HG02623 (cell line): ENCODE measurements at regions not wholly inside any gene's neighbourhood (a gene's known extent, or its start where the extent isn't known, plus 50 kb on each side); places are given as distances from the start of the nearest gene placed in this dataset.
"Not testable (repeated sequence)": the region's sequence is repeated elsewhere in the genome, so short reads cannot be mapped to it uniquely, and the experiment has no call there.

Experiments used
- ATAC-seq: cut with Tn5 transposase; IDR thresholded peaks from one replicate; pipeline ENCODE4 v1.9.1; 2021; ENCODE audit warnings: moderate library complexity; ENCODE audit not compliant: unreplicated experiment

DNA sequence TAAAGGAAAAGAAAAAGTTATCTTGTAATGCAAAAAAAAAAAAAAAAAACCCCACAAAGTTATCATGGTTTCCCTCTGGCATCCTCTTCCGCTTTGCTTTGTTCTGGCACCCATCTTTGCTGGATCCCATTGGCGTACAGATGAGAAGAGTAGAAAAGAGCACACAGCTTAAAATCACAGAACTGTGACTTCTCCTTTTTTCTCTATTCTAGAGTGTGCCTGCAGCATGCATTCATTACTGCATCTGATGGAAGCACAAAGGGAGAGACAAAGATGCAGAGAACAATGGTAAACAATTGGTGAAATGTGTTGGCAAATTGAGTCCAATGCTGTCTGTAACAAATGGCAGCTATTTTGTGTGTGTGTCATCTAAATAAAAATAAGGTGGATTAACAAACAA is 440.8 kb upstream of the PIK3R1 start:
- ATAC-seq, result no peak

DNA sequence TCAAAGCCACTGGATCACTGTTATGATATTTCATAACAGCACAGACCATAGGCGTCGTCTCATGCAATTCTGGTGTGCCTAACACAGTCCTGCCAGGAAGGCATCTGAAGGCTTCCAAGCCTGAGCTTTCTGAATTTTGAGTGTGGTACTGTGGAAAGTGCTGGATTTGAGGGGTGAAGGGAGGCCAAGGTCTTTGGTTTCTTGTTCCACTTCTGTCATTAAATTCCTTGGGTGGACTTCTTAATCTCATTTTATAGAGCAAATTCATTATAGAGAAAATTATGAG is 441.3 kb upstream of the PIK3R1 start:
- no peak for ATAC-seq

DNA sequence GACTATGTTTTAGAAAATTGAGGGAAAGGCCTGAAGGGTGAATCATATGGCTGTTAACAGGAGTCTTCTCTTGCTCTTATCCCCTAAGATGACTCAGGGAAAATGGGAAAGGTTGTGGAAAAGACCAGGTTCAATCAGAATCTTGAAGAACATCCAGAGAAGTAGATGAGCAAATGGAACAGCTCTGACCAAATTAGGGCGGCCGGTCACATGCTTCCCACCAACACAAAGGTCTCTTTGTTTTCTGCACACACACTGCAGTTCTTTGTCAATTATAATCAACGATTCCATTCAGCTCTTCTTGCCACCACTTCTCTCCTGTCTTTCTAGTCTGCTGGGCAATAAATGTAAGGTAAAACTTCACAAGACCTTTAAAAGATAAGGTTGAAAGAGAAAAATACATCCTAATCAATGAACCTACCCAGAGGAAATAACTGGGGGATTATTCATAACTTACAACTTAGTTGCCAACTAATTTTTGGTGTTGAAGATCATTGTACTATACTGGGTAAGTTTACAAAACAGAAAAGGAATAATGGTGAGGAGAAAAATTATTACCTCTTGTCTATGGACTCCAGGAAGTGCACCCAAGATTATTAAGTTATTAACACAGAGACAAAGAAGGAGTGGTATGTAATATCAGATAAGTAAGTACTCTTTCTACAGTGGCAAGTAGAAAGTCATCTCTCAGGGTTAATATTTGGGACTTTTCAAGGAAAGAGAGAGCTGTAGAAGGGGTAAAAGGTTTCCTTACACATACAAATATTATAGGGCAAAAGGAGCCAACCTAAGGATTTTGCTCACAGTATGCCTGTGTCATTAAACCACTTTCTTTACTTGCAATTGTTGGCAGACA is 441.9 kb upstream of the PIK3R1 start:
- no peak for ATAC-seq

DNA sequence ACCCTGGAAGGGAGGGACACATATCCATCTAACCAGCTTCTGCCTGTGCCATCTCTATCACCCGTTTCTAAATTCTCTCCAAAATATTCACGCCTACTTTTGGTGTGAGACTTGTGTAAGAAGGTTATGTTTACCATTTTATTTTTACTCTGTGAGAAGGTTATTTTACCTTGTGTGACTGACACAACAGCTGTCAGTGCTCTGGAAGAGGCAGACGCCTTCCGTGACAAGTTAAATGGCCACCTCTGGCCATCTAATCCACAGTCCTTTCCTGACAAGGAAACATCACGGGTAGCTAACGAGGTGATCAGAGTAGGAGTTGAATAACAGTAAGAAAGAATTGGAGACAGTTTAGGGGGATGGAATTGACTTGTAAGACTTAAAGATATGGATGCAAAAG is 443.8 kb upstream of the PIK3R1 start:
- ATAC-seq, result no peak

DNA sequence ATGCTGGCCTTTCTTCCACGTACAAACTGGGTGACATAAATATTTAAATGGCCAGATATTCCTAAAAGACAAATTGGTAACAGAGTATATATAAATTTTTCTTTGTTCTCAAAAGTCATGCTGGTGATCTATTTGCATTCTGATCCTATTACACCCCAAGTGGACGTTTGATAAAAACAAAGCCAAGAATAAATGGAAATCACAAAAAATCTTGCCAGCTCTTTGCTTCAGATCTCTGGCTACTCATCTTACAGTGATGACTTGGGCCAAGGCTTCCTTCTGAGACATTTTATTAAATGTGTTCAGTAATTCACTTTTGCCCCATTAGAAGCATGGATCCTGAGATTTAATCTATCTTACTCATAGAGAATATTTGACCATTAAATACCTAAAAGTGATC is 444.3 kb upstream of the PIK3R1 start:
- ATAC-seq, result no peak

DNA sequence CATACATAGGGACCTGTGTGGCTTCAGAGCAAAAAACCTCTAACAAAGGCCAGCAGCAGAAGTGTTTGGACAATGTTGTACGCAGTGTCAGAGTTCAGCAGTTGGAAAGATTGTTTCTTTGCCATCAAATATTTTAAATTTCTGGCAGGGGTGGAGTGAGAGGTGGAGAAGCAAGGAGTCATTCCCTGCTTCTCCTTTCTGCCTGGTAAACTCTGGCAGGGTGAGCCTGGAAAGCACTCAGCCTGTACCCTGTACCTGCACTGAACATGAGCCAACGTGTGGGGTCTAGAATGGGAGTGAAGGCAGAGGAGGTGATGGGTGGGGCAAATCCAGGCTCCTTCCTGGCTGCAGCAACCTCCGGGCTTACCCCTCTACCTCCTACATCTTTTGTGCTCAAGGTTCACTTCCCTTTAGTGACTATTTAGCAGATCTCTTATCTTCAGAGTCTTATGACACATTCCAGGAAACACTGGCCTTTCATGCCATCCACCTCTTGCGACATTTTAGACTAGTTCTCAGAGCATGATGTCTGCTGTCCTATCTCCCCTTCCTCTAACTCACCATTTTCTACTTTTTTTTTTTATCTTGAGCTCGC is 445.0 kb upstream of the PIK3R1 start:
- no peak for ATAC-seq

DNA sequence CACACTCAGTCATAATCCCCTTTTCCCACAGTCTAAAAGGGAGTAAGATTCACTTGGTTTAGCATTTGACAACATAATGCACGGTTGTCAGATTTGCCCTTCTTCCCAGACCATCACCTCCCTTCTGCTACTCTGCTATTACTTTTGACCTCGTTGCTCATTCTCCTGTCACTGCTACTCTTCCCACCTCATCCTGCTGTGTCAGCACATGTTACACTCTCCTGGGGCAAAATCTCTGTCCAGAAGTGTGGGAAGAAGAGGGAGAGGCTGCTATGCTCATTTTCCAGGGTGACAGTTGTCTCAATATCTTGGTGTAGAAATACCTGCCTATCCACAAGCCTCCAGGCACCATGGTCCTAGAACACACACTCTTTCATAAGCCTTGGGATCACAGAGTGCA is 449.9 kb upstream of the PIK3R1 start:
- ATAC-seq, result no peak

DNA sequence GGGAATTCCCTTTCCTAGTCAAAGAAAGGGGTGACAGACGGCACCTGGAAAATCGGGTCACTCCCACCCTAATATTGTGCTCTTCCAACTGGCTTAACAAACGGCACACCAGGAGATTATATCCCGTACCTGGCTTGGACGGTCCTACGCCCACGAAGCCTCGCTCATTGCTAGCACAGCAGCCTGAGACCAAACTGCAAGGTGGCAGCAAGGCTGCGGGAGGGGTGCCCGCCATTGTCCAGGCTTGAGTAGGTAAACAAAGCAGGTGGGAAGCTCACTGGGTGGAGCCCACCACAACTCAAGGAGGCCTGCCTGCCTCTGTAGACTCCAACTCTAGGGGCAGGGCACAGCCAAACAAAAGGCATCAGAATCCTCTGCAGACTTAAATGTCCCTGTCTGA is 457.8 kb upstream of the PIK3R1 start:
- not testable (repeated sequence) for ATAC-seq

DNA sequence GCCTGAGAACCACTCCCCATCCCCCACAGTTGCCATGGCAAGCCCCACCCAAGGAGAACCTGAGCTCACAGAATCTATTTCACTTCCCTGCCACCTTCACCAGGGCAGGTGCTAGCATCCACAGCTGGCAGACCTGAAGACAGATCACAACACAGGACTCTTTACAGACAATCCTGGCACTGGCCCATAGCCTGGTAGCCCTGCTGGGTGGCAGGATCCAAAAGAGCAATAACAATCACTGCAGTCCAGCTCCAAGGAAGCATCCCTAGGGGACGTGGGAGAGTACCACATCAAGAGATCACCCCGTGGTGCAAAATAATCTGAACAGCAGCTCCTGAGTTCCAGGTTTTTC is 463.2 kb upstream of the PIK3R1 start:
- ATAC-seq, result no peak

DNA sequence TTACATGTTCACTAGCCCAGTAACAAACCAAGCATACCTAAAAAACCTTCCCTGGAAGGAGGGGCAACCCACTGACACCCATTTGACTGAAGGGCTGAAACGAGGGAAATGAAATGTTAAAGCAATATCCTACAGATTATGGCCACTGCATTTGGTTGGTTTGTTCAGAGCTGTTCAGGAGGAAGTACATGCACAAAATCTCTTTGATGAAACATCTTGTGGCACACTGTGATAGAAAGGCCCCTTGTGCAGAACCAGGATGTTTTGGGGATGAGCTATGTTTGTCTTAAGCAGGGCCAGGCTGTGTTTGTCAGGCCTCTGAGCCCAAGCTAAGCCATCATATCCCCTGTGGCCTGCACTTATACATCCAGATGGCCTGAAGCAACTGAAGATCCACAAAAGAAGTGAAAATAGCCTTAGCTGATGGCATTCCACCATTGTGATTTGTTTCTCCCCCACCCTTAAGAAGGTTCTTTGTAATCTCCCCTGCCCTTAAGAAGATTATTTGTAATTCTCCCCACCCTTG is 467.3 kb upstream of the PIK3R1 start:
- ATAC-seq, result no peak

DNA sequence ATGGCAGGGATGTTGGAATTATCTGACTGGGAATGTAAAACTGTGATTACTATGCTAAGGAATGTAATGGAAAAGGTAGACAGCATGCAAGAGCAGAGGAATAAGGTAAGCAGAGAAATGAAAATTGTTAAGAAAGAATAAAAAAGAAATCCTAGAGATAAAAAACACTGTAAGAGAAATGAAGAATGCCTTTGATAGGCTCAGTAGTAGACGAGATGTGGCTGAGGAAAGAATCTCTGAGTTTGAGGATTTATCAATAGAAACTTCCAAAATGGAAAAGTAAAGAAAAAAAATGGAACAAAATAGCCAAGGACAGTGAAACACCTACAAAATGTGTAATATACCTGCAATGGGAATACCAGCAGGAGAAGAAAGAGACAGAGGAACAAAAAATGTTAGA is 468.5 kb upstream of the PIK3R1 start:
- ATAC-seq, result no peak

DNA sequence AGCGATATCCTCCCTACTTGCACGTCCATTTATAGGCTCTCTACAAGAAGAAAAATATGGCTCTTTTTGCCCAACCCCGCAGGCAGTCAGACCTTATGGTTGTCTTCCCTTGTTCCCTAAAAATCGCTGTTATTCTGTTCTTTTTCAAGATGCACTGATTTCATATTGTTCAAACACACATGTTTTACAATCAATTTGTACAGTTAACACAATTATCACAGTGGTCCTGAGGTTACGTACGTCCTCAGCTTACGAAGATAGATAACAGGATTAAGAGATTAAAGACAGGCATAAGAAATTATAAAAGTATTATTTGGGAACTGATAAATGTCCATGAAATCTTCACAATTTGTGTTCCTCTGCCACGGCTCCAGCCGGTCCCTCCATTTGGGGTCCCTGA is 468.9 kb upstream of the PIK3R1 start:
- not testable (repeated sequence) for ATAC-seq

DNA sequence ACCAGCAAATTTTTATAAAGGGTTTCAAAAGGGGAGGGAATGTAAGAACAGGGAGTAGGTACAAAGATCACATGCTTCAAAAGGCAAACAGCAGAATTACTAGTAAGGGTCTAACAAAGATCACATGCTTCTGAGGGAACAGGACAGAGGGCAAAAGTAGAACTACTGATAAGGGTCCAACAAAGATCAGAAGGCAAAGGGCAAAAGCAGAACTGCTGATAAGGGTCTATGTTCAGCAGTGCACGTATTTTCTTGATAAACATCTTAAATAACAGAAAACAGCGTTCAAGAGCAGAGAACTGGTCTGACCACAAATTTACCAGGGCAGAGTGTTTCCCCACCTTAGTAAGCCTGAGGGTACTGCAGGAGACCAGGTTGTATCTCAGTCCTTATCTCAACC is 469.5 kb upstream of the PIK3R1 start:
- no peak for ATAC-seq

DNA sequence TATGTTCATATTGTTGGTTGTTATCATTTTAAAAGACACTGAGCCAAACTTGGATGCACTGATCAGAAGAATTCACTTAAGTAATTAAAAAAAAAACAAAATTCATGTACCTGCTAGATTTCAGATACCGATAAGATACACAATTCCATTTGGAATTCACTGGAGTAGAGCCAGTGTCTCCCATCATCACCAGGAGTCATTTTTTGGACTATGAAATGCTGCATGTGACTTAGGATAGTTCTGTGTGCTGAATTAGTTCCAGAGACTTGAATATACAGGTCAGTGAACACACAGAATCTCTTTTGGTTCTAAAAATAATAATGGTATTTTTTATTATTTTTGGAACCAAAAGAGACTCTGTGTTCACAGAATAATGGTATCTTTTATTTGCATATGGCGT is 482.6 kb upstream of the PIK3R1 start:
- no peak for ATAC-seq

DNA sequence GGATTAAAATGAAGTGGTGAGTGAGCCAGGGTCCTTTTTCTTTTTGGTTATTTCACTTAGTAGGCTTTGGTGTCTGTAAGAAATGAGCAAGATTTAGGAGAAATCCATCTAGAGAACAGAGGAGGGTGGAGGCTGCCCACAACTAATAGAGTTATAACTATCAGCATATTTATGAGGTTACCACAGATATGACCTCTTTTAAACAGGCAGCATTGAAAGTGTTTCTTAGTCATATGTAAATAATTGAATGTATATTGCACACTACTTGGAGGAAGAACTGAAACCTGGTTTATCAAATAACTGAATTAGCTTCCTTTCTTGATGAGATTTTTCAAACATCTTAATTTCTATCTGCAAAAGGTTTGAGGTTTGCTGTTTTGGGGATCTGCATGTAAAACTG is 483.1 kb upstream of the PIK3R1 start:
- no peak for ATAC-seq

DNA sequence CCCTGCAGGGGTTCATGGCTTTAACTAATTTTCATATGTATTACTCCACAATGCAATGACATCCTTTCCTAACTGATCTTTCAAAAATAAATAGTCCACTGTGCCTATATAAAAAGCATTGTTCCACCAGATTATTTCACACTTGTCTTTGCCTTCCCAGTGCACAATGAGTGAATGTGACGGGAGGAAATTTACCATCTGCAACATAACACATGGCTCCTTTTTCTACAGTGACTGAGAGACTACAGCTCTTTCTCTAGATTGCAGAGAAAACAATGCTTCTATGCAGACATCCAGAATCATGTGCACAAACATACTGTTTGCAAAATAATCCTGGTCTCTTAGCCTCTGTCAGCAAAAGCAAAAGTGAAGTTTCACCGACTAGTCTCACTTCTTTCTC is 483.7 kb upstream of the PIK3R1 start:
- ATAC-seq, result no peak

DNA sequence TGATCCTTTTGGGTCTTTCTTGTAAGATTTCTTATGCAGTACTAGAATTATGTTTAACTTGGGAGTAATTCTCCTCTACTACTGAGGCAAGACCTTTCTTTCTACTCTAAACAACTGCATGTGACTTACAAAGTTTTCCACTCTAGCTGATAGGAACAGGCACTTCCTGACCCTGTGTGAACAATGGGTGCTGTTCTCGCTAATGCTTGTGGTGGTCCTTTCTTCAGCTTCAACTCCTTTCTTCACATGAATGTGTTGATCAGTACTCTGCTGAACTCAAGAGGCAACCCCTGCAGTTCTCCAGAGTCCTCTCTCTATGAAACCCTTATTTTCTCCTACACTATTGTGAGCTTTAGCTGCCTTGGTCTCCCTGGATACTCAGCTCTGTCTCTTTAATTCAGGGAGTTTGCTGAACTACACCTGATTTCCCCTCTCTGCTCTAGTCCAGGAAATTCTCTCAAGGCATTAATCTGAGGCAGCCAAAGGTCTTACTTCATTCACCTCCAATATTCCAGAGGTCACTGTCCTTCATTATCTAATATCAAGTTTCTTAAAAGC is 484.6 kb upstream of the PIK3R1 start:
- ATAC-seq, result no peak

DNA sequence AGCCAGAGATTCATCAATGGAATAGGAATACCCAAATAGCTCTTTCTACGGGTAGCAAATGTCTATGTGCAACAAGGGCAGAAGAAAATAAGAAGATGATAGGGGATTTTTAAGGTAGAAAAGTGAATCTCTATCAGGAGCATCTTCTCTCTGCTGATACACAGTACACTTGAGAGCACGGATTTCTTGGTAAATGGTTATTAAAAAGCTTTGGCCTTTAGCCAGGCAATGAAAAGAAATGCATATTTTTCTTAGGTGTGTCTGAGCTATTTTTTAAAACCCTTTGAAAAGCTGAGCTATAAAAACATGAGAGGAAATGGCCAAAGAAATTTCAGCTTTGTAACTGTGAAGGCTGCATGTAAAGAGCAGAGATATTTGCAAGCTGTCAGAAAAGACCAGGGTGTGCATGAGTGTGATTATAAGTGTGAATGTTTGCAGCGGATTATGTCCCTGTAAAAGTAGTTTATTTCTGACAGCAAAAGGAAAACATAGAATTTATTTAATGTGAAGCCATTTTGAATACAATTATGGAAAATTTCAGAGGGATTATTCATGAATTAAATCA is 487.1 kb upstream of the PIK3R1 start:
- ATAC-seq, result no peak

DNA sequence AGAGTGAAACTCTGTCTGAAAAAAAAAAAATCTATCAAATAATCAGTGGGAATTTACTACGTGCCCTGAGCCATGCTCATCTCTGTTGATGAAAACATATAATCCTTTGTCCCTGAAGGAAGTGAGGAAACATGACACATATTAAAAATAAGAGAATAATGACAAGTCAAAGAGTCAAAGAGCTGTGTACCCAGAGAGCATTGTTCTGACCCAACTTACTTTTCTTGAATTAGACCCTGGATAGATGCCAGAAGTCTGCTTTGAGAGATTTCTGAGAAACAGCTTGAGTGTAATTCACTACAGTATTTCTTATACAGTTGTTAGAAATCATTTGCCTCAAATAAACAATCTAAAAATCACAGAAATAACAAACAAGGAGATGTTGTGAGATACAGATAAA is 490.0 kb upstream of the PIK3R1 start:
- ATAC-seq, result no peak

DNA sequence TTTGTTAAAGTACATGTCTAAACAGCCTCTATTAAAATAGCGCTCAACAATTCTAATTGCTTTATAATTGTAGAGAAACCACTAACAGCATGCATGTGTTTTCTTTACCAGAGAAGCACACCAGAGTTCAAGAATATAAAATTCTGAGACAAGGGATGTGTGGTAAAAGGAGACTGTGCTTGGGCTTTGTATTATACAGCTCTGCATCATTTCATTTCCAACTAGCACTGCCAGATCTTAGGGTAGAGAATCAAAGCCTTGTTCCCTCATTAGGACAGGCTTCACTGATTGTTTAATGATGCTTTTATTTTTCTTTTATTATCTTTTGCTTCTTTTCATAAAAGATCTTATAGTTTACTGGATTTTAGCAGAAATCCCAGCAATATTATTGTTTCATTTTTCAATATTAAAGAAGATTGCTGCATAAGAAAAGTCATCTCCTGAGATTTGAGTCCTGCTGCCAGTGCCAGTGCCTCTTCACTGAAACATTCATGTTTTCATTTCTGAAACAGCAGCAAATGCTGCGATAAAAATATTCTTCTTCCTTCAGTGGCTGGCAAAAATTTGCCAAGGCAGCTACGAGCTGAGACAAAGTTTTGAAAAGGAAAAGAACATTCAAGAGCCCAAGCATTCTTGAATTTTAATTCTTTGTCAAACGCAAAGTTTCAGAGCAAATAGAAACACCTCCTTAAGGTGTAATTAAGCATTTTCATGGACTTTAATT is 491.0 kb upstream of the PIK3R1 start:
- no peak for ATAC-seq

DNA sequence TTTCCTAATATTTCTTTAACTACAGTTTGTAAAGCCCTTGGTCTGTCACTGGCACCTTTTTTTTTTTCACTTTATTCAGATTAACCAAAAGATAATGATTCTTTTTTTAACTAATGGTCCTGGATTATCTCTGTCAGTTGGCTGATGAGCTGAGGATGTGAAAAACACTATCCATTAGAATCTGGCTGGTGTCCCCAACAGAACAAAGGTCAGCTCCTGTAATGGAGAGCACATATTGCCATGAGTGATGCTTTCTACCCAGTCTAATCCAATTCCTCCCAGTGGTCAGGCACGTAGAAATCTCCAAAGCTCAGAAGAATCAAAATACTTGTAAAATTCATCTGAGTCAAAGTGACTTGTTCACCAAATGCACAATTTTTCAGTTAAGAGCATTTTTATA is 491.7 kb upstream of the PIK3R1 start:
- ATAC-seq, result no peak

DNA sequence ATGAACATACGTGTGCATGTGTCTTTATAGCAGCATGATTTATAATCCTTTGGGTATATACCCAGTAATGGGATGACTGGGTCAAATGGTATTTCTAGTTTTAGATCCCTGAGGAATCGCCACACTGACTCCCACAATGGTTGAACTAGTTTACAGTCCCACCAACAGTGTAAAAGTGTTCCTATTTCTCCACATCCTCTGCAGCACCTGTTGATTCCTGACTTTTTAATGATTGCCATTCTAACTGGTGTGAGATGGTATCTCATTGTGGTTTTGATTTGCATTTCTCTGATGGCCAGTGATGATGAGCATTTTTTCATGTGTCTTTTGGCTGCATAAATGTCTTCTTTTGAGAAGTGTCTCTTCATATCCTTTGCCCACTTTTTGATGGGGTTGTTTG is 493.0 kb upstream of the PIK3R1 start:
- not testable (repeated sequence) for ATAC-seq
